ENCODE measurements at regions not wholly inside any gene's neighbourhood (a gene's known extent, or its start where the extent isn't known, plus 50 kb on each side); places are given as distances from the start of the nearest gene placed in this dataset.

GRCh38 chr21:27808923-27809322 lies 842.0 kb upstream of the ADAMTS5 start:
- intact Hi-C loops (cut with DNase I), result no loop called here
- no peak overlapping the region for H3K4me3 ChIP-seq
- DNase-seq (ENCODE audit: extremely low spot score in 2 of 2), result no peak
- H3K4me1 ChIP-seq, result no peaks in the 10 kb centered on the region
- H3K27me3 ChIP-seq, result no peaks in the 10 kb centered on the region
- no peak overlapping the region for H3K27ac ChIP-seq
- H3K9me3 ChIP-seq, result no peaks in the 10 kb centered on the region
- H3K36me3 ChIP-seq, result no peaks in the 10 kb centered on the region
- TF ChIP-seq POLR2AphosphoS5 (IDR thresholded peaks at IDR 0.05; ENCODE audit: insufficient read depth in 1 of 2, low read depth in 1 of 2), result no peak
- no peak for TF ChIP-seq POLR2A (IDR thresholded peaks at IDR 0.05)
- no peak for TF ChIP-seq CTCF (IDR thresholded peaks at IDR 0.05)

DNA sequence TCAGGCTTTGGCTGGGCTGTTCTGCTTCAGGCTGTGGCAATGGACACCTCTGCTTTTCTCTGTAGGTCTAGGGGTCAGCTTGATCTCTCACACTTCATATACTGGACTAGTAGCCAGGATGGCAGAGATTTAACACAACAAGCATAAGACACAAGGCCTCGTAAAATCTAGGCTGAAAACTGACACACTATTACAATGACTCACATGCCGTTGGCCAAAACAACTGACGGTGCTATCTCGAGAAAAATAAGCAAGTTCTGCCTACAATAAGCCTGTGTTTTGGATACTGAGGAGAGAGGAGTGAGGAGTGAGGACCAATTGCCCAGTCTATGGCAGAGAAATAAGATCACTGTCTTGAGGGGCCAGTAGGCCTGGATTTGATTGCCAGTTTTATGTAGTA lies 840.7 kb upstream of the ADAMTS5 start:
- Histone ChIP-seq H3K36me3 (no peaks in the 10 kb centered on the region), H3K4me3 (no peak overlapping the region), H3K9me3 (no peaks in the 10 kb centered on the region), H3K4me1 (no peaks in the 10 kb centered on the region), H3K27ac (peak overlapping the region; percentile 53), H3K27me3 (no peaks in the 10 kb centered on the region)
- DNase-seq (ENCODE audit: extremely low spot score in 2 of 2), result no peak
- TF ChIP-seq CTCF (IDR thresholded peaks at IDR 0.05), result no peak
- no peak for TF ChIP-seq POLR2A (IDR thresholded peaks at IDR 0.05)
- no peak for TF ChIP-seq POLR2AphosphoS5 (IDR thresholded peaks at IDR 0.05; ENCODE audit: insufficient read depth in 1 of 2, low read depth in 1 of 2)
- intact Hi-C loops (cut with DNase I), result no loop called here

DNA sequence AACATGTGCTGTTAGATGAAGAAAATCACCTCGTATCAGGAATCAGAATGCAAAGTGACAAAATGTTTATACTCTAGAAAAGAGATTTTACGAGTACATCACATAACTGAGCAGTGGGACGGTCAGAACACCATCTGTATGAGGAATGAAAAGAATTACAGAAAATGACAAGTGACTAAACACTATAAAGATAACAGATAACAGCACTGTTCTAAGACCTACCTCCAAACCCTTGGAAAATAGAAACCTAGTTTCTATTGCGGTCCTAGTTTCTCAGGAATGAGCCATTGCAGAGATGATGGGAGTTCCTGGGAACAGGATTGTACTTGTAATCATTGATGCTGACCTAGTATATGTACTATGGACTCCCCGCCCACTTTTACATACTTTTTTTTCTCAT lies 839.4 kb upstream of the ADAMTS5 start:
- Histone ChIP-seq H3K27ac (peak overlapping the region; percentile 24), H3K4me3 (no peak overlapping the region), H3K36me3 (no peaks in the 10 kb centered on the region), H3K9me3 (no peaks in the 10 kb centered on the region), H3K27me3 (no peaks in the 10 kb centered on the region), H3K4me1 (no peaks in the 10 kb centered on the region)
- intact Hi-C loops (cut with DNase I), result no loop called here
- no peak for TF ChIP-seq POLR2AphosphoS5 (IDR thresholded peaks at IDR 0.05; ENCODE audit: insufficient read depth in 1 of 2, low read depth in 1 of 2)
- no peak for TF ChIP-seq CTCF (IDR thresholded peaks at IDR 0.05)
- TF ChIP-seq POLR2A (IDR thresholded peaks at IDR 0.05), result no peak
- no peak for DNase-seq (ENCODE audit: extremely low spot score in 2 of 2)

DNA sequence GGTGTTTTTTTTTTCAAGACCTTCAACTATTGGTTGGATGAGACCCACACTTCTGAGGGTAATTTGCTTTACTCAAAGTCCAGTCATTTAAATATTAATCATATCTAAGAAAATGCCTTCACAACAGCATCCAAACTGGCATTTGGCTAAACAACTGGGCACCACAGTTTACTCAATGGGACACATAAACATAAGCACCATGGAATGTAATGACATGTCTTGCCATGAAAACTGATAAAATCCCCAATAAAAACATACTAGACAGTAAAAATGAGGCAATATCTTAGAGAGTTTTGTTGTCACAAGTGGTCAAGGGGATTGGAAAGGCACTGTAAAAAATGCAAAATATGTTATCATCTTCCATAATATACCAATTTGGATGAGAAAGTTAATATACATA lies 838.8 kb upstream of the ADAMTS5 start:
- TF ChIP-seq POLR2A (IDR thresholded peaks at IDR 0.05) (no peak), POLR2AphosphoS5 (IDR thresholded peaks at IDR 0.05; ENCODE audit: insufficient read depth in 1 of 2, low read depth in 1 of 2) (no peak), CTCF (IDR thresholded peaks at IDR 0.05) (no peak)
- H3K4me3 ChIP-seq, result no peak overlapping the region

DNA sequence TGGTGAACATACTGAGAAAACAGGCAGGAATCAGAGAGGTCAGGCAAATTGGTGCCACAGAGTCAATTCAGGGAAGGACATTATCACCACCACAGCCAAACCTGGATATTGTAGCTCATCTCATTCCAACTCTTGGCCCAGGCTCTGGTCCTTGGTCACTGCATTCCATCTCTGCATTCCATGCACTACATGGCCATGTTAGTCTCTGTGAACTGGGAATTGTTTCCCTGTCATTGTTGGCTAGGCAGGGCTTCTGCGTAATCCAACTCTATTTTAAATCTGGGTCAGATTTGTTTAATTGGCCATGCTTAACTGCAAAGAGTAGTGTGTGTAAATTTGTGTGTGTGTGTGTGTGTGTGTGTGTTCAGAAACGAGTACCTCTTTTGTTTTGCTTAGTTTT lies 837.6 kb upstream of the ADAMTS5 start:
- no peaks in the 10 kb centered on the region for H3K9me3 ChIP-seq
- no peaks in the 10 kb centered on the region for H3K4me1 ChIP-seq
- TF ChIP-seq CTCF (IDR thresholded peaks at IDR 0.05) (no peak), POLR2AphosphoS5 (IDR thresholded peaks at IDR 0.05; ENCODE audit: insufficient read depth in 1 of 2, low read depth in 1 of 2) (no peak), POLR2A (IDR thresholded peaks at IDR 0.05) (no peak)
- no peak overlapping the region for H3K4me3 ChIP-seq
- H3K27me3 ChIP-seq, result no peaks in the 10 kb centered on the region
- no peak for DNase-seq (ENCODE audit: extremely low spot score in 2 of 2)
- no peaks in the 10 kb centered on the region for H3K36me3 ChIP-seq
- intact Hi-C loops (cut with DNase I), result no loop called here
- no peak overlapping the region for H3K27ac ChIP-seq

More for the DNA sequence above, 838.8 kb upstream of the ADAMTS5 start:
- H3K36me3 ChIP-seq, result no peaks in the 10 kb centered on the region
- no peaks in the 10 kb centered on the region for H3K4me1 ChIP-seq
- intact Hi-C loops (cut with DNase I), result no loop called here
- H3K27me3 ChIP-seq, result no peaks in the 10 kb centered on the region
- H3K9me3 ChIP-seq, result no peaks in the 10 kb centered on the region
- DNase-seq (ENCODE audit: extremely low spot score in 2 of 2), result no peak
- H3K27ac ChIP-seq, result peak overlapping the region; percentile 24

Data from vagina (tissue), 2 donors.